GM23338 (cell line): ENCODE measurements at regions not wholly inside any gene's neighbourhood (a gene's known extent, or its start where the extent isn't known, plus 50 kb on each side); places are given as distances from the start of the nearest gene placed in this dataset.

Experiments
- ATAC-seq: fragments of 200-7000 bp; cut with Tn5 transposase; 3 replicates; pipeline ENCODE4 v1.9.1; 2020
- DNase-seq: peaks from one replicate; pipeline ENCODE4 v3.0.0-alpha.2; 2015; ENCODE audit warnings: low spot score
- H2AFZ ChIP-seq: fragments of 200-600 bp; sonication (generic); 2 replicates; pipeline ENCODE4 v1.8.0; 2016; ENCODE audit warnings: antibody characterized with exemption, mild to moderate bottlenecking, moderate library complexity
- H3F3A ChIP-seq: fragments of 200-600 bp; sonication (generic); replicated peaks from 2 replicates; pipeline ENCODE4 v1.8.0; 2017; ENCODE audit warnings: antibody characterized with exemption, mixed run types, low read depth
- H3K27ac ChIP-seq: fragments of 200-600 bp; sonication (generic); 2 replicates; pipeline ENCODE4 v1.6.1; 2016; ENCODE audit warnings: low read depth
- H3K27me3 ChIP-seq: fragments of 200-600 bp; sonication (generic); 2 replicates; pipeline ENCODE4 v1.8.0; 2016; ENCODE audit warnings: mild to moderate bottlenecking, mixed run types, moderate library complexity; ENCODE audit not compliant: insufficient read depth
- H3K36me3 ChIP-seq: fragments of 200-600 bp; sonication (generic); 2 replicates; pipeline ENCODE4 v1.8.0; 2016; ENCODE audit warnings: mild to moderate bottlenecking; ENCODE audit not compliant: insufficient read depth
- H3K4me1 ChIP-seq: fragments of 200-600 bp; sonication (generic); 2 replicates; pipeline ENCODE4 v1.8.0; 2016; ENCODE audit warnings: mild to moderate bottlenecking, moderate library complexity; ENCODE audit not compliant: insufficient read depth
- H3K4me2 ChIP-seq: fragments of 200-600 bp; sonication (generic); 2 replicates; pipeline ENCODE4 v1.7.1; 2017; ENCODE audit warnings: mixed run types
- H3K4me3 ChIP-seq: fragments of 200-600 bp; sonication (generic); 2 replicates; pipeline ENCODE4 v1.6.1; 2016; ENCODE audit warnings: mixed run types
- H3K79me2 ChIP-seq: fragments of 200-600 bp; sonication (generic); replicated peaks from 2 replicates; pipeline ENCODE4 v1.8.0; 2017; ENCODE audit warnings: mild to moderate bottlenecking; ENCODE audit not compliant: insufficient read depth
- H3K9me2 ChIP-seq: fragments of 200-600 bp; sonication (generic); 2 replicates; pipeline ENCODE4 v1.8.0; 2017; ENCODE audit not compliant: insufficient read depth
- H4K20me1 ChIP-seq: fragments of 200-600 bp; sonication (generic); replicated peaks from 2 replicates; pipeline ENCODE4 v1.8.0; 2017; ENCODE audit warnings: mild to moderate bottlenecking; ENCODE audit not compliant: insufficient read depth
- H3K27ac Mint-ChIP-seq: 2 replicates; pipeline ENCODE4 v1.8.0; 2020; ENCODE audit warnings: inconsistent platforms, mild to moderate bottlenecking, moderate library complexity, mixed read lengths
- H3K27me3 Mint-ChIP-seq: 3 replicates; pipeline ENCODE4 v1.8.0; 2022; ENCODE audit warnings: low read depth, mild to moderate bottlenecking, moderate library complexity, mixed read lengths, inconsistent platforms; ENCODE audit not compliant: insufficient read depth, poor library complexity
- H3K36me3 Mint-ChIP-seq: 3 replicates; pipeline ENCODE4 v1.8.0; 2021; ENCODE audit warnings: low read depth, mild to moderate bottlenecking, inconsistent platforms, moderate library complexity, mixed read lengths
- H3K4me1 Mint-ChIP-seq: 3 replicates; pipeline ENCODE4 v1.8.0; 2020; ENCODE audit warnings: mild to moderate bottlenecking, inconsistent platforms, mixed read lengths
- H3K4me3 Mint-ChIP-seq: 3 replicates; pipeline ENCODE4 v1.8.0; 2021; ENCODE audit warnings: moderate library complexity, mild to moderate bottlenecking, inconsistent platforms, mixed read lengths
- H3K9me3 Mint-ChIP-seq: 3 replicates; pipeline ENCODE4 v1.8.0; 2020; ENCODE audit warnings: moderate library complexity, mild to moderate bottlenecking, inconsistent platforms, mixed read lengths
- CREB1 ChIP-seq: fragments of 250-450 bp; sonication (Bioruptor Pico); IDR thresholded peaks from 2 replicates; pipeline ENCODE4 v1.5.0; 2020; ENCODE audit warnings: low read depth, mild to moderate bottlenecking, moderate library complexity
- EZH2 ChIP-seq: fragments of 200-600 bp; sonication (generic); IDR thresholded peaks from one replicate; pipeline ENCODE4 v1.8.0; 2017; ENCODE audit warnings: antibody characterized with exemption, mild to moderate bottlenecking, low read depth; ENCODE audit not compliant: unreplicated experiment
- POLR2AphosphoS5 ChIP-seq: IDR thresholded peaks from 2 replicates; pipeline ENCODE4 v1.6.1; 2016; ENCODE audit warnings: antibody characterized with exemption, low read depth
- ZNF114 ChIP-seq: fragments of 250-450 bp; sonication (Bioruptor Pico); IDR thresholded peaks from 2 replicates; pipeline ENCODE4 v1.5.0; 2020; ENCODE audit warnings: mild to moderate bottlenecking, moderate library complexity
- ZNF331 ChIP-seq: fragments of 250-450 bp; sonication (Bioruptor Pico); IDR thresholded peaks from 2 replicates; pipeline ENCODE4 v1.5.0; 2020; ENCODE audit warnings: low read depth, mild to moderate bottlenecking, moderate library complexity
- TF ChIP-seq, protein P1 (sequence below), 2 experiments: fragments of 200-600 bp in 1 of 2; sonication (generic) in 1 of 2; conservative IDR thresholded peaks; 2 replicates each; pipeline versions ENCODE4 v1.5.1 to v1.6.1; 2016 to 2017; ENCODE audit warnings: antibody characterized with exemption in 2 of 2, low read depth in 2 of 2, mild to moderate bottlenecking in 2 of 2, moderate library complexity in 1 of 2
- TF ChIP-seq, protein P2 (sequence below): IDR thresholded peaks from one replicate; pipeline ENCODE4 v1.6.1; 2018; ENCODE audit warnings: antibody characterized with exemption; ENCODE audit not compliant: unreplicated experiment
- TF ChIP-seq, protein P3 (sequence below): IDR thresholded peaks from 2 replicates; pipeline ENCODE4 v1.6.1; 2016; ENCODE audit warnings: antibody characterized with exemption
- TF ChIP-seq, protein P4 (sequence below): fragments of 250-450 bp; sonication (Bioruptor Pico); IDR thresholded peaks from 2 replicates; pipeline ENCODE4 v1.5.0; 2020; ENCODE audit warnings: mild to moderate bottlenecking, moderate library complexity

DNA sequence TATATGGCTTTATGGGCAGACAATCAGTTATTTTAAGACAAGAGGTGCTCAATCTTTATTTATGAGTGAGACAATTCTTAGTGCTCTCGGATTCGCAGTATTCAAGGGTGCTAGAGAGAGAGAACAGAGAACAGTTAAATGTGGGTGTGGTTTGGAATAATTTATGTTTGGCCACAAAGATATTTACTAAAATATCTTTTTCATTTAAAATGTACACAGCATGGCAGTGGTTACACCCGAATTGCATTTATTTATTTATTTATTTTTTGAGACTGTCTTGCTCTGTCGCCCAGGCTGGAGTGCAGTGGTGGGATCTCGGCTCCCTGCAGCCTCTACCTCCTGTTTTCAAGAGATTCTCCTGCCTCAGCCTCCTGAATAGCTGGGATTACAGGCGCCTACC is 109.2 kb downstream of the CDCA7 start (continued):
- TF ChIP-seq ZNF331 (CRISPR knock-in tag): no peak
- TF ChIP-seq, protein P1, sequence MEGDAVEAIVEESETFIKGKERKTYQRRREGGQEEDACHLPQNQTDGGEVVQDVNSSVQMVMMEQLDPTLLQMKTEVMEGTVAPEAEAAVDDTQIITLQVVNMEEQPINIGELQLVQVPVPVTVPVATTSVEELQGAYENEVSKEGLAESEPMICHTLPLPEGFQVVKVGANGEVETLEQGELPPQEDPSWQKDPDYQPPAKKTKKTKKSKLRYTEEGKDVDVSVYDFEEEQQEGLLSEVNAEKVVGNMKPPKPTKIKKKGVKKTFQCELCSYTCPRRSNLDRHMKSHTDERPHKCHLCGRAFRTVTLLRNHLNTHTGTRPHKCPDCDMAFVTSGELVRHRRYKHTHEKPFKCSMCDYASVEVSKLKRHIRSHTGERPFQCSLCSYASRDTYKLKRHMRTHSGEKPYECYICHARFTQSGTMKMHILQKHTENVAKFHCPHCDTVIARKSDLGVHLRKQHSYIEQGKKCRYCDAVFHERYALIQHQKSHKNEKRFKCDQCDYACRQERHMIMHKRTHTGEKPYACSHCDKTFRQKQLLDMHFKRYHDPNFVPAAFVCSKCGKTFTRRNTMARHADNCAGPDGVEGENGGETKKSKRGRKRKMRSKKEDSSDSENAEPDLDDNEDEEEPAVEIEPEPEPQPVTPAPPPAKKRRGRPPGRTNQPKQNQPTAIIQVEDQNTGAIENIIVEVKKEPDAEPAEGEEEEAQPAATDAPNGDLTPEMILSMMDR (conservative IDR thresholded peaks at IDR 0.05; ENCODE audit: low read depth in 2 of 2): no peak
- TF ChIP-seq EZH2: no peak
- no peak for TF ChIP-seq ZNF114
- TF ChIP-seq POLR2AphosphoS5: no peak
- no peak for TF ChIP-seq CREB1 (CRISPR knock-in tag)
- TF ChIP-seq, protein P2, sequence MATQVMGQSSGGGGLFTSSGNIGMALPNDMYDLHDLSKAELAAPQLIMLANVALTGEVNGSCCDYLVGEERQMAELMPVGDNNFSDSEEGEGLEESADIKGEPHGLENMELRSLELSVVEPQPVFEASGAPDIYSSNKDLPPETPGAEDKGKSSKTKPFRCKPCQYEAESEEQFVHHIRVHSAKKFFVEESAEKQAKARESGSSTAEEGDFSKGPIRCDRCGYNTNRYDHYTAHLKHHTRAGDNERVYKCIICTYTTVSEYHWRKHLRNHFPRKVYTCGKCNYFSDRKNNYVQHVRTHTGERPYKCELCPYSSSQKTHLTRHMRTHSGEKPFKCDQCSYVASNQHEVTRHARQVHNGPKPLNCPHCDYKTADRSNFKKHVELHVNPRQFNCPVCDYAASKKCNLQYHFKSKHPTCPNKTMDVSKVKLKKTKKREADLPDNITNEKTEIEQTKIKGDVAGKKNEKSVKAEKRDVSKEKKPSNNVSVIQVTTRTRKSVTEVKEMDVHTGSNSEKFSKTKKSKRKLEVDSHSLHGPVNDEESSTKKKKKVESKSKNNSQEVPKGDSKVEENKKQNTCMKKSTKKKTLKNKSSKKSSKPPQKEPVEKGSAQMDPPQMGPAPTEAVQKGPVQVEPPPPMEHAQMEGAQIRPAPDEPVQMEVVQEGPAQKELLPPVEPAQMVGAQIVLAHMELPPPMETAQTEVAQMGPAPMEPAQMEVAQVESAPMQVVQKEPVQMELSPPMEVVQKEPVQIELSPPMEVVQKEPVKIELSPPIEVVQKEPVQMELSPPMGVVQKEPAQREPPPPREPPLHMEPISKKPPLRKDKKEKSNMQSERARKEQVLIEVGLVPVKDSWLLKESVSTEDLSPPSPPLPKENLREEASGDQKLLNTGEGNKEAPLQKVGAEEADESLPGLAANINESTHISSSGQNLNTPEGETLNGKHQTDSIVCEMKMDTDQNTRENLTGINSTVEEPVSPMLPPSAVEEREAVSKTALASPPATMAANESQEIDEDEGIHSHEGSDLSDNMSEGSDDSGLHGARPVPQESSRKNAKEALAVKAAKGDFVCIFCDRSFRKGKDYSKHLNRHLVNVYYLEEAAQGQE: no peak
- TF ChIP-seq, protein P3, sequence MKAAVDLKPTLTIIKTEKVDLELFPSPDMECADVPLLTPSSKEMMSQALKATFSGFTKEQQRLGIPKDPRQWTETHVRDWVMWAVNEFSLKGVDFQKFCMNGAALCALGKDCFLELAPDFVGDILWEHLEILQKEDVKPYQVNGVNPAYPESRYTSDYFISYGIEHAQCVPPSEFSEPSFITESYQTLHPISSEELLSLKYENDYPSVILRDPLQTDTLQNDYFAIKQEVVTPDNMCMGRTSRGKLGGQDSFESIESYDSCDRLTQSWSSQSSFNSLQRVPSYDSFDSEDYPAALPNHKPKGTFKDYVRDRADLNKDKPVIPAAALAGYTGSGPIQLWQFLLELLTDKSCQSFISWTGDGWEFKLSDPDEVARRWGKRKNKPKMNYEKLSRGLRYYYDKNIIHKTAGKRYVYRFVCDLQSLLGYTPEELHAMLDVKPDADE: no peak

DNA sequence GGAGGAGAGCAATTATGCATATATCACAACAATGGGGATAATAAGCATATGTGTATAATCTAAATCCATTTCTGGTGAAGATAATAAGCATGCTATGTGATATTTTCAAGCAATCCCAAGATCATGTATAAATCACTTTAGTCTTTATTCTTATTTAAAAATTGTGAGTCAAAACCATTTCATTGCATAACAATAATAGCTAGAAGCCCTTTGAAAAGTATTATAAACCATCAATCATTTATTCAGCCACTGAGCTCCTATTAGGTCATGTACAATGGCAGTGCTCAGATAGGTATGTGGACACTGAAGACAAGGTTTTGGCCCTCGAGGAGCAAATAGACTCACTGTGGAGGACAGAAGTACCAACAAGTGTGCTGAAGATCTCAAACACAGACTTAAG is 113.1 kb downstream of the CDCA7 start:
- H3K27me3 Mint-ChIP-seq: no peaks in the 10 kb centered on the region
- no peaks in the 10 kb centered on the region for H3K27me3 ChIP-seq
- no peak overlapping the region for H3K27ac ChIP-seq
- H4K20me1 ChIP-seq: no peaks in the 10 kb centered on the region
- H3K4me3 Mint-ChIP-seq: no peak overlapping the region
- peaks cover 3% of the 10 kb centered on the region; the same call in 2 of the 3 replicates for H3K36me3 Mint-ChIP-seq
- DNase-seq: no peak
- peaks cover 3% of the 10 kb centered on the region; the same call in 2 of the 3 replicates for H3K9me3 Mint-ChIP-seq
- no peaks in the 10 kb centered on the region; the same call in 2 of the 3 replicates for H3K4me1 Mint-ChIP-seq
- no peak for ATAC-seq
- H3K36me3 ChIP-seq: no peaks in the 10 kb centered on the region
- 0 out of 2 replicates have a peak, but pooled peaks cover 5% of the 10 kb centered on the region for H3K9me2 ChIP-seq
- no peaks in the 10 kb centered on the region for H3F3A ChIP-seq
- H3K27ac Mint-ChIP-seq: no peak overlapping the region
- no peaks in the 10 kb centered on the region for H3K79me2 ChIP-seq
- no peak overlapping the region for H3K4me3 ChIP-seq
- H3K4me1 ChIP-seq: no peaks in the 10 kb centered on the region
- H2AFZ ChIP-seq: no peak overlapping the region
- no peak overlapping the region for H3K4me2 ChIP-seq
- TF ChIP-seq, protein P2: no peak
- TF ChIP-seq, protein P4, sequence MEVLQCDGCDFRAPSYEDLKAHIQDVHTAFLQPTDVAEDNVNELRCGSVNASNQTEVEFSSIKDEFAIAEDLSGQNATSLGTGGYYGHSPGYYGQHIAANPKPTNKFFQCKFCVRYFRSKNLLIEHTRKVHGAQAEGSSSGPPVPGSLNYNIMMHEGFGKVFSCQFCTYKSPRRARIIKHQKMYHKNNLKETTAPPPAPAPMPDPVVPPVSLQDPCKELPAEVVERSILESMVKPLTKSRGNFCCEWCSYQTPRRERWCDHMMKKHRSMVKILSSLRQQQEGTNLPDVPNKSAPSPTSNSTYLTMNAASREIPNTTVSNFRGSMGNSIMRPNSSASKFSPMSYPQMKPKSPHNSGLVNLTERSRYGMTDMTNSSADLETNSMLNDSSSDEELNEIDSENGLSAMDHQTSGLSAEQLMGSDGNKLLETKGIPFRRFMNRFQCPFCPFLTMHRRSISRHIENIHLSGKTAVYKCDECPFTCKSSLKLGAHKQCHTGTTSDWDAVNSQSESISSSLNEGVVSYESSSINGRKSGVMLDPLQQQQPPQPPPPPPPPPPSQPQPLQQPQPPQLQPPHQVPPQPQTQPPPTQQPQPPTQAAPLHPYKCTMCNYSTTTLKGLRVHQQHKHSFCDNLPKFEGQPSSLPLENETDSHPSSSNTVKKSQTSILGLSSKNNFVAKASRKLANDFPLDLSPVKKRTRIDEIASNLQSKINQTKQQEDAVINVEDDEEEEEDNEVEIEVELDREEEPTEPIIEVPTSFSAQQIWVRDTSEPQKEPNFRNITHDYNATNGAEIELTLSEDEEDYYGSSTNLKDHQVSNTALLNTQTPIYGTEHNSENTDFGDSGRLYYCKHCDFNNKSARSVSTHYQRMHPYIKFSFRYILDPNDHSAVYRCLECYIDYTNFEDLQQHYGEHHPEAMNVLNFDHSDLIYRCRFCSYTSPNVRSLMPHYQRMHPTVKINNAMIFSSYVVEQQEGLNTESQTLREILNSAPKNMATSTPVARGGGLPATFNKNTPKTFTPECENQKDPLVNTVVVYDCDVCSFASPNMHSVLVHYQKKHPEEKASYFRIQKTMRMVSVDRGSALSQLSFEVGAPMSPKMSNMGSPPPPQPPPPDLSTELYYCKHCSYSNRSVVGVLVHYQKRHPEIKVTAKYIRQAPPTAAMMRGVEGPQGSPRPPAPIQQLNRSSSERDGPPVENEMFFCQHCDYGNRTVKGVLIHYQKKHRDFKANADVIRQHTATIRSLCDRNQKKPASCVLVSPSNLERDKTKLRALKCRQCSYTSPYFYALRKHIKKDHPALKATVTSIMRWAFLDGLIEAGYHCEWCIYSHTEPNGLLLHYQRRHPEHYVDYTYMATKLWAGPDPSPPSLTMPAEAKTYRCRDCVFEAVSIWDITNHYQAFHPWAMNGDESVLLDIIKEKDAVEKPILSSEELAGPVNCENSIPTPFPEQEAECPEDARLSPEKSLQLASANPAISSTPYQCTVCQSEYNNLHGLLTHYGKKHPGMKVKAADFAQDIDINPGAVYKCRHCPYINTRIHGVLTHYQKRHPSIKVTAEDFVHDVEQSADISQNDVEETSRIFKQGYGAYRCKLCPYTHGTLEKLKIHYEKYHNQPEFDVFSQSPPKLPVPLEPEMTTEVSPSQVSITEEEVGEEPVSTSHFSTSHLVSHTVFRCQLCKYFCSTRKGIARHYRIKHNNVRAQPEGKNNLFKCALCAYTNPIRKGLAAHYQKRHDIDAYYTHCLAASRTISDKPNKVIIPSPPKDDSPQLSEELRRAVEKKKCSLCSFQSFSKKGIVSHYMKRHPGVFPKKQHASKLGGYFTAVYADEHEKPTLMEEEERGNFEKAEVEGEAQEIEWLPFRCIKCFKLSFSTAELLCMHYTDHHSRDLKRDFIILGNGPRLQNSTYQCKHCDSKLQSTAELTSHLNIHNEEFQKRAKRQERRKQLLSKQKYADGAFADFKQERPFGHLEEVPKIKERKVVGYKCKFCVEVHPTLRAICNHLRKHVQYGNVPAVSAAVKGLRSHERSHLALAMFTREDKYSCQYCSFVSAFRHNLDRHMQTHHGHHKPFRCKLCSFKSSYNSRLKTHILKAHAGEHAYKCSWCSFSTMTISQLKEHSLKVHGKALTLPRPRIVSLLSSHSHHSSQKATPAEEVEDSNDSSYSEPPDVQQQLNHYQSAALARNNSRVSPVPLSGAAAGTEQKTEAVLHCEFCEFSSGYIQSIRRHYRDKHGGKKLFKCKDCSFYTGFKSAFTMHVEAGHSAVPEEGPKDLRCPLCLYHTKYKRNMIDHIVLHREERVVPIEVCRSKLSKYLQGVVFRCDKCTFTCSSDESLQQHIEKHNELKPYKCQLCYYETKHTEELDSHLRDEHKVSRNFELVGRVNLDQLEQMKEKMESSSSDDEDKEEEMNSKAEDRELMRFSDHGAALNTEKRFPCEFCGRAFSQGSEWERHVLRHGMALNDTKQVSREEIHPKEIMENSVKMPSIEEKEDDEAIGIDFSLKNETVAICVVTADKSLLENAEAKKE (CRISPR knock-in tag): no peak
